ENCODE measurements at regions not wholly inside any gene's neighbourhood (a gene's known extent, or its start where the extent isn't known, plus 50 kb on each side); places are given as distances from the start of the nearest gene placed in this dataset.

DNA sequence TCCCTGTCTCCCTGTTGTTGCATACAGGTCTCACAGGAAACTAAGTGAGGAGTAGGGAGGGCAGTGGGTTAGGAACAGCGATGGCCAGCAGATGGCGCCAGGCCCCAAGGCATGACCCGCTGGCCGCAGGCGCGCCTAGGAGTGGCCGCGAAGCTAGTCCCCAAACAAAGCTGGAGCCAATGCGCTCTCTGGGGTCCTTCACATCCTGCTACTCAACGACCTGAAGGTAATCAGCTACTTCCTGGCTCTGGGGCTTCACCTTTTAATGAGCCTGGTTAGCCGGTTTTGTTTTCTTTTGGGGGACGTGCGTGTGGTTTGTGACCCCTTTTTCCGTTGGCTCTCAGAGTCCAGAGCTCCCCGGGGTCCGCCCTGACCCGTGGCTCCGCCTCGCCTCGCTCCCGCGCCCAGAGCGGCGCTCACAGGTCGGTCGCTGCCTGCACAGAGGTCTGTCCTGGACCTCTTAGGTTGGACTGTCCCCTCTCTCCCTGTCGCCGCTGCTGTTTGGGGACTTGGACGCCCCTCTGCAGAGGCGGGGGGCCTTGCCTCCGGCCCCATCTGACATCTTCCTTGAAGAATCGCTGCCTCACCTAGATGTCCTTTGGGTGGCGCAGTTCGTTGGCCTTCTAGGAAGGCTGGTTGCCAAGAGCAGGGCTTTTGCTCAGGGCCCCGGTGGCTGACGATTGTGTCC, 62.2 kb upstream of the GTF3A start (continued):
- TF ChIP-seq, protein P1, sequence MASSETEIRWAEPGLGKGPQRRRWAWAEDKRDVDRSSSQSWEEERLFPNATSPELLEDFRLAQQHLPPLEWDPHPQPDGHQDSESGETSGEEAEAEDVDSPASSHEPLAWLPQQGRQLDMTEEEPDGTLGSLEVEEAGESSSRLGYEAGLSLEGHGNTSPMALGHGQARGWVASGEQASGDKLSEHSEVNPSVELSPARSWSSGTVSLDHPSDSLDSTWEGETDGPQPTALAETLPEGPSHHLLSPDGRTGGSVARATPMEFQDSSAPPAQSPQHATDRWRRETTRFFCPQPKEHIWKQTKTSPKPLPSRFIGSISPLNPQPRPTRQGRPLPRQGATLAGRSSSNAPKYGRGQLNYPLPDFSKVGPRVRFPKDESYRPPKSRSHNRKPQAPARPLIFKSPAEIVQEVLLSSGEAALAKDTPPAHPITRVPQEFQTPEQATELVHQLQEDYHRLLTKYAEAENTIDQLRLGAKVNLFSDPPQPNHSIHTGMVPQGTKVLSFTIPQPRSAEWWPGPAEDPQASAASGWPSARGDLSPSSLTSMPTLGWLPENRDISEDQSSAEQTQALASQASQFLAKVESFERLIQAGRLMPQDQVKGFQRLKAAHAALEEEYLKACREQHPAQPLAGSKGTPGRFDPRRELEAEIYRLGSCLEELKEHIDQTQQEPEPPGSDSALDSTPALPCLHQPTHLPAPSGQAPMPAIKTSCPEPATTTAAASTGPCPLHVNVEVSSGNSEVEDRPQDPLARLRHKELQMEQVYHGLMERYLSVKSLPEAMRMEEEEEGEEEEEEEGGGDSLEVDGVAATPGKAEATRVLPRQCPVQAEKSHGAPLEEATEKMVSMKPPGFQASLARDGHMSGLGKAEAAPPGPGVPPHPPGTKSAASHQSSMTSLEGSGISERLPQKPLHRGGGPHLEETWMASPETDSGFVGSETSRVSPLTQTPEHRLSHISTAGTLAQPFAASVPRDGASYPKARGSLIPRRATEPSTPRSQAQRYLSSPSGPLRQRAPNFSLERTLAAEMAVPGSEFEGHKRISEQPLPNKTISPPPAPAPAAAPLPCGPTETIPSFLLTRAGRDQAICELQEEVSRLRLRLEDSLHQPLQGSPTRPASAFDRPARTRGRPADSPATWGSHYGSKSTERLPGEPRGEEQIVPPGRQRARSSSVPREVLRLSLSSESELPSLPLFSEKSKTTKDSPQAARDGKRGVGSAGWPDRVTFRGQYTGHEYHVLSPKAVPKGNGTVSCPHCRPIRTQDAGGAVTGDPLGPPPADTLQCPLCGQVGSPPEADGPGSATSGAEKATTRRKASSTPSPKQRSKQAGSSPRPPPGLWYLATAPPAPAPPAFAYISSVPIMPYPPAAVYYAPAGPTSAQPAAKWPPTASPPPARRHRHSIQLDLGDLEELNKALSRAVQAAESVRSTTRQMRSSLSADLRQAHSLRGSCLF (CRISPR knock-in tag; IDR thresholded peaks at IDR 0.05; ENCODE audit: borderline replicate concordance), result no peak
- TF ChIP-seq HES4 (CRISPR knock-in tag; IDR thresholded peaks at IDR 0.05; ENCODE audit: borderline replicate concordance) (no peak), ZNF333 (CRISPR knock-in tag; IDR thresholded peaks at IDR 0.05; ENCODE audit: borderline replicate concordance) (no peak), ATAD3A (CRISPR knock-in tag; IDR thresholded peaks at IDR 0.05) (no peak), ISX (CRISPR knock-in tag; conservative IDR thresholded peaks at IDR 0.05) (no peak), NR2F1 (CRISPR knock-in tag; IDR thresholded peaks at IDR 0.05) (0 out of 4 replicates have a peak, but pooled peaks of 1 of the 2 experiments have one; percentile 14), CBX5 (CRISPR knock-in tag; IDR thresholded peaks at IDR 0.05; ENCODE audit: borderline replicate concordance) (no peak), ZNF607 (CRISPR knock-in tag; IDR thresholded peaks at IDR 0.05; ENCODE audit: borderline replicate concordance) (no peak), ZNF18 (CRISPR knock-in tag; IDR thresholded peaks at IDR 0.05; ENCODE audit: insufficient replicate concordance) (no peak), ARNT2 (CRISPR knock-in tag; IDR thresholded peaks at IDR 0.05; ENCODE audit: low read depth) (no peak), ZNF362 (CRISPR knock-in tag; IDR thresholded peaks at IDR 0.05; ENCODE audit: borderline replicate concordance) (no peak), ZNF562 (CRISPR knock-in tag; IDR thresholded peaks at IDR 0.05; ENCODE audit: borderline replicate concordance) (no peak), GTF2F1 (IDR thresholded peaks at IDR 0.05; ENCODE audit: low read length) (no peak), PAF1 (CRISPR knock-in tag; IDR thresholded peaks at IDR 0.05) (no peak), ZBTB21 (CRISPR knock-in tag; IDR thresholded peaks at IDR 0.05) (no peak), SIX4 (CRISPR knock-in tag; IDR thresholded peaks at IDR 0.05) (no peak), MTA3 (CRISPR knock-in tag; IDR thresholded peaks at IDR 0.05) (no peak), ZNF564 (CRISPR knock-in tag; IDR thresholded peaks at IDR 0.05) (no peak), NFRKB (IDR thresholded peaks at IDR 0.05) (no peak)
- TF ChIP-seq, protein P2, sequence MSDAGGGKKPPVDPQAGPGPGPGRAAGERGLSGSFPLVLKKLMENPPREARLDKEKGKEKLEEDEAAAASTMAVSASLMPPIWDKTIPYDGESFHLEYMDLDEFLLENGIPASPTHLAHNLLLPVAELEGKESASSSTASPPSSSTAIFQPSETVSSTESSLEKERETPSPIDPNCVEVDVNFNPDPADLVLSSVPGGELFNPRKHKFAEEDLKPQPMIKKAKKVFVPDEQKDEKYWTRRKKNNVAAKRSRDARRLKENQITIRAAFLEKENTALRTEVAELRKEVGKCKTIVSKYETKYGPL (CRISPR knock-in tag; IDR thresholded peaks at IDR 0.05), result no peak
- TF ChIP-seq, protein P3, sequence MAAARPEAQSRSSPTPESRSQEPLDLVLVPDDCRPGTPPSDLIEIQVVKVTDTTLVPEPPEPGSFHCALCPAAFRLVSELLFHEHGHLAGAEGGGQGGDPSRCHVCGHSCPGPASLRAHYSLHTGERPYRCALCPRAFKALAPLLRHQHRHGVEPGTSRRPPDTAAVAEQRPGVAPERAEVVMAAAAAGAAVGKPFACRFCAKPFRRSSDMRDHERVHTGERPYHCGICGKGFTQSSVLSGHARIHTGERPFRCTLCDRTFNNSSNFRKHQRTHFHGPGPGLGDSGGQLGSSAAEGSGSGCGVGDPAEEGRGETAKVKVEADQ (CRISPR knock-in tag; IDR thresholded peaks at IDR 0.05; ENCODE audit: borderline replicate concordance), result no peak
